RCC 7860 (cell line): ENCODE measurements at regions not wholly inside any gene's neighbourhood (a gene's known extent, or its start where the extent isn't known, plus 50 kb on each side); places are given as distances from the start of the nearest gene placed in this dataset.

ENCODE experiments used
- DNase-seq: peaks from one replicate; pipeline ENCODE4 v3.0.0-alpha.2; 2015; ENCODE audit warnings: low spot score
- FAIRE-seq: peaks from 2 replicates; lab custom pipeline; 2012; peaks lifted over from hg19 to GRCh38; lab: Jason Lieb, UNC

DNA sequence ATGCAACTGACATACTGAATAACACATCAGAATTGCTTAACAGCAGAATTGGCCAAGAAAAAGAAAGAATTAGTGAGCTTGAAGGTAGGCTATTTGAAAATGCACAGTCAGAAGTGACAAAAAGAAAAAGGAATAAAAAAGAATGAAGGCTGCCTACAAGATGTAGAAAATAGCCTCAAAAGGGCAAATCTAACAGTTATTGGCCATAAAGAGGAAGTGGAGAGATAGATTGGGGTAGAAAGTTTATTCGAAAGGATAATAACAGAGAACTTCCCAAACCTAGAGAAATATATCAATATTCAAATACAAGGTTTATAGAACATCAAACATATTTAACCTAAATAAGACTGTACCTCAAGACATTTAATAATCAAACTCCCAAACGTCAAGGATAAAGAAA, 67.5 kb downstream of the ATP6V1G3 start:
- no peak for DNase-seq
- no peak for FAIRE-seq

DNA sequence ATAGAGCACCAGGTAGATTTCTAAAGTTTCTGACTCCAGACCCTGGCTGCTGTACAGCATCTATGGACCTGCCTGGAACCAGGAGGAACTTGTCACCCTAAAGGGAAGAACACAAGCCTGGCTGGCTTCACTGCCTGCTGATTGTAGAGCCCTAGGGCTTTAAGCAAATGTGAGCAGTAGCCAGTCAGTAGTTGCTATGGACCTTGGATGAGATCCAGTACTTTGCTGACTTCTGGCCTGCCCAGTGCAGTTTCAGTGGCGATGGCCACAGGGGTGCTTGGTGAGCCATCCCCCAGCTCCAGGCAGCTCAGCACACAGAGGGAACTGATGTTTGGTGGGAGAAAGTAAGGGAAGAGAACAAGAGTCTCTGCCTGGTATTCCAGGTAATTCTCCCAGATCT, 68.4 kb downstream of the ATP6V1G3 start:
- DNase-seq (no peak), FAIRE-seq (no peak)

DNA sequence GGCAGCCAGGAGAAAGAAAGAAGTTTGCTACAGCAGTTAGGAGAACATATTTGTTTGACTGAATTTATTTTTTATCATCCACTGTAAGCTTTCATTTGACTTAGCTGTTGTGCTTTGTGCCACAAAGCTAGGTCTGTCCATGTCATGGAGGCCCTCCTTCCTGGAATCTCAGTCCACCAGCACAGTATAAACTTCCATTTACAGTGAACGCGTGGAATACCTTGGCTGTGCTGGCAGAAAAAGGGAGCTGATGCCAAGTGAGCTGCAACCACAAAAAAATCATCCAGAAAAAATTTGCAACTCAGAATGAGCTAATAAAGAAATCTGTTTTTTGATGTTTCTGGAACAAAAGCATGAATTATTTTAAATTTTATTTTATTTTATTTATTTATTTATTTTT, 72.6 kb downstream of the ATP6V1G3 start:
- DNase-seq = no peak
- FAIRE-seq = no peak

DNA sequence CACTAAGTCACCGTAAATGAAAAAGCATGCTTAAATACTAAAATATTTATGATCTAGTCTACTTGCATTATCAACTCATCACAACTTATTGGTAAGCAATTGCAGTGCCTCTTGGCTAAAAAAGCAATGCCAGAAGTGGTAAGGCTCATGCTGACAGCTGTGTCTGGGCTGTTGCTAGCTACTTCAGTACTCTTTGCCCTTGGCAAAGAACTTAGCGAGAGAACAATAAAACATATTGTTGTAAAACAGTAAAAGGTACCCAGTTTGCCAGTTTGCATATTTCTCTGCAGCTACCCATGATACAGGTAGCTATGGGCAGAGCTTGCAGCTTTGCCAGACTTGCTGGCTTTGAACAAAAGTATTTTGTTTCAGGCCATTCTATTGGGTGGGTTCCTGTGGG, 73.1 kb downstream of the ATP6V1G3 start:
- no peak for DNase-seq
- FAIRE-seq = no peak

DNA sequence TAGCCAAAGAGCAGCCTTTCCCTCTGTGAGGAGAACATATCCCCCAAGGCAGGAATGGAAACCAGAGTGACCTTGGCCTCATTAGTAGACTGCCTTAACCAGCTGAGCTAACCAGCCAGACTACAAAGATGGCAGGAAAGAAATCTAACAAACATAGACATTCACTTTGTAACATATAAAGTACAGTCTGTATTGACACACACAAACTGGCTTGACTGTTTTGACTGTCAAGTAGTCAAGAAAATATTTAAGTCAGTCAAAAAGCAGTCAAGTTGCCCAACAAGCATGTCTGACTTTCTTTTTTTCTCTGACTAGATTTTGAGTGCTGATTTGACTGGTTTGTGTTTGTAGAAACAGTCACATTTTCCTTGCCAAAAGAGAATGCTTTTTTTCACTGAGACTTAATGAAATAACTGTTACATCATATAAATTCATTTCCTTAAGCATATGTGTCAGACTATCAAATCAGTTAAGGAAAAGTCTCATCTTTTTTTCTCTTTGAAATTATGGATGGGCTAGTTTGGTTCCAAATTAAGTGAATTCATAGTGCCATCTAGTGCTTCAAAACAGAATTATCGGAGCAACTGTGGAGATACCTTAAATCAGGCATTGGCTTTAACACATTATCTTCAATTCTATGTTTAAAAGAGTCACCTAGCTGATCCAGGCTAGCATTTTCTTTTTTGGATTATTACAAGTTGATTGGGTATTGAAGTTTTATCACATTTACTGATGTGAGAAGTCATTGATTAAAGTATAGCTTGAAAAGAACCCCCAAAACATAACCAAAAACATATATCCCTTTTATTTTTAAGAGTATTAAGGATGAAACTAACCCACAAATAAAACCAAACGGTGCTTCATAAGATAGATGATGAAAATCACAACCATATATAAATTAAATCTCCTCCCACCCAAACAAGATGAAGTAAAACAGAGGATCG, 75.0 kb downstream of the ATP6V1G3 start:
- DNase-seq (peak; percentile 39), FAIRE-seq (peak; percentile 73)

DNA sequence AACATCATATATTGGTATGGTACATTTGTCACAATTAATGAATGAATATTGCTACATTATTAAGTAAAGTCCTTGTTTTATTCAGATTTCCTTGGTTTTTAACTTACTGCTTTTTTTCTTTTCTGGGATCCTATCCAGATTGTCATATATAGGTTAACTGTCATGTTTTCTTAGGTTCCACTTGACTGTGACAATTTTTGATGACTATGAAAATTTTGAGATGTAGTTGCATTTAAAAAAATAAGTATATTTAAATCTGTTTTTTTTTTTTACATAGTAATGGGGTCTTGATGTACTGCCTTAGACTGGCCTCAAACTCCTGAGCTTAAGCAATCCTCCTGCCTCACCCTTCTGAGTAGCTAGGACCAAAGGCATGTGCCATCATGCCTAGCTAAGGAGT, 76.8 kb downstream of the ATP6V1G3 start:
- no peak for FAIRE-seq
- no peak for DNase-seq

DNA sequence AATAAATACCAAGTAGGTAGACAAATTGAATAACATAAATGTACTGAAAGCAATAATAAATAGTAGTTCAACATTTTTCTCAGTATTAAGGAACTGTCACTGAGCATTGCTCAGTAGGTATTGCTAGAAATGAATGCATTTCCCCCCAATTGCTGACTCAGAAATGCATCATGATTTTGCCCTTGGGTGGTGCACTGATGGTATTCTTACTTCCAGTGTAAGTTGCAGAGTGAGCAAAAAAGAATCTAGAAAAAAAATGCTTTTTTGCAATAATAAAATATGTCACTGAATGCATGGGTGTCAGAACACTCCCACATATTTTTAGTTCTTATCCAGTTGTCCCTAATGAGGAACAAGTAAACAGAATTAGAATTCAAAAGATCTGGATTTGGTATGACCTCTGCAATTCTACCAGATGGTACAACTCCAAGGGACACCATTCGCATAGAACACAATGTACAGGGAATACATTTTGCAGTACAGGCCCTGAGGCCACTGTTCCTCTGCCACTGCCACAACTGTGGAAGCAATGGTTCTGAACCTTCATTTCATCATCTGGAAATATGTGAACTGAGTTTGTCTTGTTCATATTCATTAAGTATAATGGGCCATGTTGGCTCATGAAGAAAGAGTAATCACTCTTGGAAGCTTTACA, 78.0 kb downstream of the ATP6V1G3 start:
- FAIRE-seq (no peak), DNase-seq (no peak)

DNA sequence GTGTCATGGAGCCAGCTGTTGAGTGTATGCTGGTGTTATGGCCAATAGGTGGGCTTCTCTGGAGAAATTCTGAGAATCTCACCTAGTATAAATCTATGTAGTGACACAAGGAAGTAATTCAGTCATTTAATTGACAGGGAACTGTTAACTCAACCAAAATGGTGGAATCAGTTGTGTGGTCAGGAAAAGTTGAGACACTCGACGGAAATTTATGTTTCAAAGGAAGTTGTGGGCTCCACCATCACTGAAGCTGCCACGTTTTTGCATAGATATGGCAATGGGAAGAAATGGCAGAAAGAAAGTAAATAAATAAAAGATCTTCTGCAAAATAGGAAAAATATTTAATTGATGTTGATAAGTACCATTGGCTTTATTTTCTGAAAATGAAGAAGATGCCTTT, 84.5 kb downstream of the ATP6V1G3 start:
- FAIRE-seq (no peak), DNase-seq (no peak)

DNA sequence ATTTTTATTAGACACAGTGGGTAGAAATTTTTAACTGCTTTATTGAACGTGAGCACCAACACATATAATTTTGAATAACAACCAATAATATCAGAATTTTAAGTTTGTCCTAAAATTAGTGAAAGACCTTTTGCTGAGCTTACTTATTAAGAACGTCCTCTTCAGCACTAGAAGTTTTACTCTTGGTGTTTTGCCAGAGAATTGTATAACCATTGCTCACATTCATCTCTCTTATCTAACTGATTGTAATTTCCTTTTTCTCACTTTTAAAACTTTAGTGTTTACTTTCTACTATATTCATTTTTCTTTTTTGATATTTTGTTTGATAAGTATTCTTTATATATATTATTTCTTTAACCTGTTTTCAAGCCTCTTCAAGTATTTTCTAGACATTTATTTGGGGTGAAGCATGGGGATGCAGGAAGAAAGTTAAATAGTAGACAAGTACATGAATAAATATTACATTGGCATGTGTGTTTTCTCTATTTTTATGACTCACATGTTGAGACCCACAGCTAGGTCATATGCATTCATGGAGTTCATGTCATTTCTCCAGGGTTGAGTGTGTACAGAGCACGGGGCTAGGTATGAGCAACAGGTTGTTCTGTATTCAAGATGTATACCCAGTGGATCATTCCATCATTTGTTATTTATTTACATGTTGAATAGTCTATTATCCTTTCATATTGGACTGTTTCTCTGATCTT, 90.6 kb downstream of the ATP6V1G3 start:
- DNase-seq = no peak
- FAIRE-seq = peak; percentile 11

DNA sequence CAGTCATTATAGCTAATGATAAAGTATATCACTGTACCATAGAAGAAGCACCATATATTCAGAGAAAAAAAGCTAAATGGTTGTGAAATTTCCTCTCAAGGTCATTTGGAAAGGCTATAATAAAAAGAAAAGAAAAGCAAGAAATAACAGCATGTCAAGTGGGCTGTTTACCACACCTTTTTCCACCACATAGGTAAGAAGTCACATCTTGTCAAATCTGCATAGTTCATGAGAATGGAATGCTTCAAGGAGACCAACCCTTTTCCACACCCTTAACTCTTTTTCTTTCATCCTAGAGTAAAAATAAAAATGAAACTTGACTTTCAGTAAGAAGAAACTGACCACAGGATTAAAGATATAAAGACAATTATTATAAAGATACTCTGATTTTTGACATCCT, 91.2 kb downstream of the ATP6V1G3 start:
- FAIRE-seq (no peak), DNase-seq (no peak)

DNA sequence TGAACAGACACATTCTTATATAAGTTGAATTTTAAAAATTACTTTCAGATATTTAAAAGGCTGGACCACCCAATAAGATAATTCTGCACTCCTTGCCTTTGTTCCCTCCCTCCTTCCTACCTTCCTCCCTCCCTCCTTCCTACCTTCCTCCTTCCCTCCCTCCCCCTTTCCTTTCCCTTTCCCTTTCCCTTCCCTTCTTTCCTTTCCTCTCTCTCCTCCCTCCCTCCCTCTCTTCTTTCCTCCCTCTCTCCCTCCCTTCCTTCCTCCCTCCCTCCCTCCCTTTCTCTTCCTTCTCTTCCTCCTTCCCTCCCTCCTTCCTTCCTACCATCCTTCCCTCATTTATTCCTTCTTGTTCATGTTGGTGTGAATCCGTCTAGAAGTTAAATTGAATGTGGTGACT, 93.0 kb downstream of the ATP6V1G3 start:
- DNase-seq = no peak

DNA sequence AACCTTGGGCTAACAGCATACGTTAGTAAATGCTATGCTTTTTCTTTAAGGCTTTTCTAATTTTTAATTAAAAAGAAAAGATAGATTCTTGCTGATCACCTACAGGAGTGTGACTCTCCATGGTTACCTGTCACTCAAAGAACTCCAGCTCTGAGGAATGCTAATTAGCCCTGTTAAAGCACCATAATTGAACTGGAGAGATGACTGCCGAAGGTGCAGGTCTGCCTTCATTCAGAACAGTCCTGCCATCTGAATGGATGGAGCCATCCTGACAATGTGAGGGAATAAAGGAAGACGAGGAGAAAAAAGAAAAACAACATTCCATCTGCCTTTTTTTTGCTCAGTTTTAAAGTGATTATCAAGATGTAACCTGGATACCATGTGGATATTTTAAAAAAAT, 94.6 kb downstream of the ATP6V1G3 start:
- no peak for FAIRE-seq
- no peak for DNase-seq

More for the DNA sequence above, 93.0 kb downstream of the ATP6V1G3 start:
- FAIRE-seq = no peak

DNA sequence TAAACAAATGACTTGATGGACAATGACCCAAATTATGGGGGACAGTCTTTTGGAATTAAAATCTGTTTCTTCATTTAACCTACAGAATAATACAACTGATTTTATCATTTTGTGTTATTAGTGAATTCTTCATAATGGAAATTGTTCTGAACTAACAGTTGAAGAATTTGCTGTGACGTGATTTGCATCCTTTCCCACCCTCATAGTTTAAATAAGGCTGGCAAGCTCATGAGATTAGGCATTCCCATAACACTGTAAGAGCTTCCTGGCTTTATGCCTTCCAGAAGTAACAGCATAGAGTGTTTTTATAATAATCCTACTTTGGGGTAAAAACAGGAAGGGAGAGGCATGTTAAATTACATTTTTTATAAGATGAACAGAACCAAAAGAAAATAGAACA, 95.7 kb downstream of the ATP6V1G3 start:
- FAIRE-seq (no peak), DNase-seq (no peak)

DNA sequence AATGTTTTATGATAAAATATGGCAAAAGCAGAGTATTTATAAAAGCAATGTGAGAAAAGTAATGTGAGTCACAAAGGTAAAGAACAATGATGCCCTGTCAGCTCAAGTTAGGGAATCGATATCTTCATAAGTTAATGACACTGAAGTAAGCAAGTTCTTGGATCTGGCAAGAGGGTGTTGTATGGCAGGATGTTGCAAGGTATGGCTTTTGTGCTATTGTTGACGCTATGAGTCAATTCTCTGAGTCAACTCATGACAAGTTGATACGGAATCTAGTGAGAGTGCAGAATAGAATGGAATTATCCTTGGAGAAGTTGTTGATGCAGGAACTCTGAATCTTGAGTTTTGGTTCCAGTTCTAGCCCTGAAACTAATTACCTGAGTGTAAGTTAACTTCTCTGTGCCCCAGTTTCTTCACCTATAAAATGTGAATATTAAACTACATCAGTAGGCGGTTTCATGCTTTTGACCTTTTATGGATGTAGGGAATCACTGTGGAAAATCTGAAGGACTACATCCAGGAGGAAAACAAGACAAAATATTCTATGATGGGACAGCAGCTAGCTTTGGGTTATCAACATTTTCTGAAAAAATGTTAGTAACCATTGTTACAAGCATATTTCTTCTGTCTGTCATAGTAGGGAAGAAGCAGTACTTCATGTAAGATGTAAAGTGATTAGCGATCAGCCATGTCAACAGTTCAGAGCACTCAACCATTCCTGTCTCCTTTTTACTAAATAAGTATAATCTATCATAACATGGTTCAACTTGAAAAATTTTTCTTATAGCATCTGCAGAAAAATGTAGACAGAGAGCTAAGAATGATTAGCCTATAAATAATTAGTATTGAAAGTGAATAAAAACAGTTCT, 96.9 kb downstream of the ATP6V1G3 start:
- peak; percentile 77 for FAIRE-seq
- DNase-seq = peak; percentile 83

DNA sequence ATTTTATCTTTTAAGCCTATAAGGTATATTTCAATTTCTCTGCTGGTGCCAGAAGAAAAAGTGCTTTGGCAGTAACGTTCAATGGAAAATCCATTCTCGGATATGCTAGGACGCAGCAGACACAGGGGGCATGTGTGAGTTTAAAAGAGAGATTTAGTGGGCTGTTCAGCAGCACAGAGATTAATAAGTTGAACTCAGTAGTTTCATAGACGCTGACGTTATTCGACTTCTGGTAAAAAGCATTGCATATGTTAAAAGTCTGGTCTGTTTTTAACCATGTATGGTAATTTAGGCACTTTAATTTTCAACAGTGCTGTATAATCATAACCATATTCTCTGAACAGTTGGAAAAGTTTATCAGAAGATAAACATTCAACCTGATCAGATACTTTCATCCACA, 99.6 kb downstream of the ATP6V1G3 start:
- DNase-seq (no peak), FAIRE-seq (no peak)

DNA sequence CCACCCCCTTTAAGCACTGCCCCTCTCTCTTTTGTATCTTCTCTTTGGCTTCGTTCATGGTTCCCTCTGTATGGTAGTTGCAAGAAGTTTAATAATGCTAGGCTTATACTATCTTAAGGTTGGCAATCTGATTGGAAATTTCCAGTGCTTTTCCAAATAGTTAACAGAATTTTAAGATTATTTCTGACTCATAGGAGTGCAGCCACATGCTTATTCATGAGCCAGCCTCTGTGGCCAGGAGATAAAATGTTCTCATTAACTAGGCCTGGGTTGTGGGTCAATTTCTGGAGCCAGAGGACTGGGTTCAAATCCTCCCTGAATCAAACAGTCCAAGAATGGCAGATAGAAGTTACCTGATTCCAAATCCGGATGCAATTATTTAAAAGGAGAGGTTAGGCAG, 103.1 kb downstream of the ATP6V1G3 start:
- FAIRE-seq (no peak), DNase-seq (no peak)

DNA sequence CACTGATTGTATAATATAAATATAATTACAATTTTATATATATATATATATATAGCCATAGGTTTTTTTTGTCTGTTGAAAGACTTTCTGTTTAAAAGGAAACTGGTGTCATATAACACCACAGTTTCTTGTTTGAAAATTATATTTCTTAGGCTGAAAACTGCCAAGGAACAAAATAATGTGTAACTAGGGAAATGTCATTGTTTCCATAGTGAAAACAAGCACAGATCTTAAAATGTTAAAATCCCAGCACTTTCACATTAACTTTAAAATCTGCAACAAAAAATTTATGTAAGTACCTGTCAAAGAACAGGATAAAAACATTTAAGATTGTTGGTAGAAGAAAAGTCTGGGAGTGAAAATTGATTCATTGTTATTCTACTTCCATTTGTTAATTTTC, 104.2 kb downstream of the ATP6V1G3 start:
- FAIRE-seq = no peak

DNA sequence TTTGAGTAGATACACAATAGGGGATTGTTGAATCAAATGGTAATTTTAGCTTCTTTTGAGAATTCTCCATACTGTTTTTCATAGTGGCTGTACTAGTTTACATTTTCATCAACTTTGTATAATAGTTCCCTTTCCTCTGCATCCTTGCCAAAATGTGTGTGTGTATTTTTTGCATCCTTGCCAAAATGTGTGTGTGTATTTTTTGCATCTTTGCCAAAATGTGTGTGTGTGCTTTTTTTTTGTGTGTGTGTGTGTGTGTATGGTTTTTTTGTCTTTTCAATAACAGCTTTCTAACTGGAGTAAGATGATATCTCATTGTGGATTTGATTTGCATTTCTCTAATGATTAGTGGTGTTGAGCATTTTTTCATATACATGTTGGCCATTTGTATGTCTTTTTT, 105.4 kb downstream of the ATP6V1G3 start:
- FAIRE-seq = no peak
- no peak for DNase-seq

More for the DNA sequence above, 104.2 kb downstream of the ATP6V1G3 start:
- no peak for DNase-seq

DNA sequence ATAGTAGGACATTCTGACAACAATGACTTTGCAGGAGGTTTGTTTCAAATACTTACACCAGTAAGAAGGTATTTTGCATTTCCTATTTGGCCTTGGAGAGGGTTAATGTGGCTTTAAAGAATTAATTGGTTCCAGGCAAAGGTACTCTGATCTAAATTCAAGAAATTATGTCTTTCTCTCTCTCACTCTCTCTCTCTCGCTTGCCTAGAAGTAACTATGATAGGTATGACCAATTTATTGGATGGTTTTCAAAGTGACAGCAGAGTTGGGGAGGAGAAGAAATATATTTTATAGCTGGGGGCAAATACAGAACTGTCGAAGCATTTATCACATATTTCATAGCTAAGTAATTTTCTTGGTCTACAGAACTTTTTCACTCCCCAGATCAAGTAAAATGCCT, 116.0 kb downstream of the ATP6V1G3 start:
- FAIRE-seq (no peak), DNase-seq (no peak)

DNA sequence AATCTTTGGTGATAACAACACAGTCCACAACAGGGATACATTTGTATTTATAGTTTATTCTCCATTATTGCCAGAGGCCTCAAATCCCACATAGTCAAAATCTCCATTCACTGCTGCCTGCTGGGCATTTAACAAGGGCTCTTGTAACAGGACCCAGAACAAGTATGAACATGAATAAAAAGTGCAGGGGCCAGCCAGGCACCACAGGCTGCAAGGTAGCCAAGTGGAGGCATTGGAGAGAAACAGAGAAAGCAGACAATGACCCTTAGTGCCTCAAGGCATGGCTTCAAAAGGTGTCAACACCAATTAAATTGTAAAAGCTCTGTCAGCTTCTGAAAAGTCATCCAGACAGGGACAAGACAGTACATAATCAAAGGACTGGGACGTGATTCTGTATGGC, 116.8 kb downstream of the ATP6V1G3 start:
- DNase-seq (no peak), FAIRE-seq (no peak)

DNA sequence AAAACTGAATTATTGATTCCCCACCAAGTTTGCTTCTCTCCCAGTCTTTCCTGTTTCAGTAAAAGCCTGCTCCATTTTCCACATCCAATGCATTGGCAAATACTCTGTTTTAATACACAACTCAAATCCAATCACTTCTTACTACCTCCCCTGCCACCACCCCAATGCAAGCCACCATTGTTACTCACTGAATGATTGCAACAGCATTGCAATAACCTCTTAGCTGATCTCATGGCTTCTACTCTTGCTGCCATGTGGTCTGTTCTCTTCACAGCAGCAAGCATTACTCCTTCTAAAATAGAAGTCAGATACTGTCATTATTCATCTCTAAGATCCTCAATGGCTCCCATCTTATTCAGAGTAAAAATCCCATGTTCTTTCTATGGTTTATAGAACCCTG, 123.4 kb downstream of the ATP6V1G3 start:
- DNase-seq = no peak
- FAIRE-seq = no peak
